ENCODE measurements at regions not wholly inside any gene's neighbourhood (a gene's known extent, or its start where the extent isn't known, plus 50 kb on each side); places are given as distances from the start of the nearest gene placed in this dataset.

DNA sequence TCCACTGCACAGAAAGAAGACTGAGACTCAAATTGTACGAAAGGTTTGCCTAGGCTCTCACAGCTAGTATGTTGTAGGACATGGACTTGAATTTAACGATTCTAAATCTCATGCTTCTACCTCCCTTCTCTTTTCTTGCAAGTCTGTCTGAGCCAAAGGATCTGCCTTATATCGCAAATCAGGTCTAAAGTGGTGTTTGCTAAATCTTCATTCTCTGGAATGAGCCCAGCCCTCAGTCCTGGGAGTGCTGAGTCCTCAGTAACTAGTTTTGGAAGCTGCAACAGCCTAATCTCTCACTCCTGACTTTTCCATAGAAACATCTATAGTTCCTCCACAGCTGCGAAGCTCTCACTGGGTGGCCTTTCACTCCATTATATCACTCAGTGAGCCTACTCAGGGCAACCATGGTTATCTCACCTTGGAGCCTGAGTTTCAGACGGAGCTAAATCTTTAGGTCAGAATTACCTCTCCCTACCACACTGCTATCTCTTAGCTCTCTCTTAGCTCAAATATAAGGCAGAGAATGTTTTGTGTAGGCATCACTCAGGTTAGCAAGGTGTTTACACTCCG lies 575.5 kb upstream of the C16orf82 start:
- H3K27me3 ChIP-seq (ENCODE audit: control insufficient read depth in 2 of 2, insufficient read depth in 2 of 2, low read length in 2 of 2), result no peaks in the 10 kb centered on the region
- no peaks in the 10 kb centered on the region for H3K79me2 ChIP-seq (ENCODE audit: control insufficient read depth, insufficient read depth, low read length)
- H3K9me3 ChIP-seq (replicated peaks; ENCODE audit: control insufficient read depth, insufficient read depth, low read depth, low read length), result no peaks in the 10 kb centered on the region
- no peaks in the 10 kb centered on the region for H3K4me1 ChIP-seq (replicated peaks in 1 of 2; ENCODE audit: control insufficient read depth in 2 of 2, insufficient read depth in 2 of 2, low read length in 2 of 2)
- CTCF ChIA-PET (ENCODE audit: low intra/inter-chr PET ratio), result no interaction called here
- no peaks in the 10 kb centered on the region for H3K9me1 ChIP-seq (ENCODE audit: control insufficient read depth, insufficient read depth, low read length)
- DNase-seq (ENCODE audit: extremely low read depth in 1 of 4, low spot score in 3 of 4) (no peak), ATAC-seq (no peak), FAIRE-seq (no peak)
- intact Hi-C loops (cut with micrococcal nuclease), result no loop called here
- in situ Hi-C loops (cut with MboI), result no loop called here
- no peak overlapping the region for H2AFZ ChIP-seq (ENCODE audit: low read depth, low read length)
- no peaks in the 10 kb centered on the region for H3K36me3 ChIP-seq (ENCODE audit: control insufficient read depth, insufficient read depth, low read length)
- no peaks in the 10 kb centered on the region for H4K20me1 ChIP-seq (replicated peaks; ENCODE audit: control insufficient read depth, insufficient read depth, low read length)
- H3K9ac ChIP-seq (ENCODE audit: insufficient read depth in 1 of 2, low read depth in 2 of 2, low read length in 2 of 2), result no peak overlapping the region
- TF ChIP-seq C11orf30 (IDR thresholded peaks at IDR 0.05; ENCODE audit: low read depth), result no peak
- TF ChIP-seq FOXP1 (CRISPR knock-in tag; IDR thresholded peaks at IDR 0.05), result no peak
- TF ChIP-seq, protein P1, sequence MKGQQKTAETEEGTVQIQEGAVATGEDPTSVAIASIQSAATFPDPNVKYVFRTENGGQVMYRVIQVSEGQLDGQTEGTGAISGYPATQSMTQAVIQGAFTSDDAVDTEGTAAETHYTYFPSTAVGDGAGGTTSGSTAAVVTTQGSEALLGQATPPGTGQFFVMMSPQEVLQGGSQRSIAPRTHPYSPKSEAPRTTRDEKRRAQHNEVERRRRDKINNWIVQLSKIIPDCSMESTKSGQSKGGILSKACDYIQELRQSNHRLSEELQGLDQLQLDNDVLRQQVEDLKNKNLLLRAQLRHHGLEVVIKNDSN (CRISPR knock-in tag; IDR thresholded peaks at IDR 0.05), result no peak
- TF ChIP-seq RNF2 (IDR thresholded peaks at IDR 0.05), result no peak
- no peak for TF ChIP-seq ZFPM2 (CRISPR knock-in tag; IDR thresholded peaks at IDR 0.05)
- no peak for TF ChIP-seq PURB (CRISPR knock-in tag; IDR thresholded peaks at IDR 0.05; ENCODE audit: low read depth)
- no peak overlapping the region for H3K27ac ChIP-seq (ENCODE audit: extremely low read depth, low read depth, low read length)
- POLR2A ChIA-PET, result interaction anchor here (0.8 kb wide), 1 partner anchor 14 kb away, joined by 3 read pairs; no protein-coding TSS in a partner anchor
- H3K4me2 ChIP-seq (ENCODE audit: insufficient read depth, low read length), result no peak overlapping the region
- no TSS peak for BruUV-seq (replicated peaks)
- WGBS (ENCODE audit: insufficient coverage, low coverage, missing lambda C conversion rate), result 0% methylated on average over 6 of the region's 6 CpGs
- H3K4me3 ChIP-seq, result no peak overlapping the region

DNA sequence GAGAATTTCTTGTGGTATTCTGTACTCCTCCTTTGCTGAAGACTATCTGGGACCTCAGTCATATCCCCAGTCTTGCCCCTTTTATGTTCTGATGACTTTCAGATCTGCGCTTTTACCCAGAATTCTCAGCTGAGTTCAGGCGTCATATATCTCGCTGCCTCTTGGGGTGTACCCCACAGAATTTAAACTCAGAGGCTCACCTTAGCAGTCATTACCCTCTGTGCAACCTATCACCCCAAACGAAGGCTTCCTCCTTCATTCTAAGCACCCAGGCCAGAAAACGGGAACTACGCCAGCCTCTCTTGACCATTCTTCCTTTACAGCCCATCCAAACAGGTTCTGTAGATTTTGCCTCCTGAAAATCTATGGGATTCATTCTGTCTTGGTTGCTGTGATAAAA lies 574.8 kb upstream of the C16orf82 start:
- ATAC-seq, result no peak
- no peak overlapping the region for H3K9ac ChIP-seq (ENCODE audit: insufficient read depth in 1 of 2, low read depth in 2 of 2, low read length in 2 of 2)
- no peaks in the 10 kb centered on the region for H3K79me2 ChIP-seq (ENCODE audit: control insufficient read depth, insufficient read depth, low read length)
- under 1% methylated on average over 6 of the region's 6 CpGs for WGBS (ENCODE audit: insufficient coverage, low coverage, missing lambda C conversion rate)
- H3K4me1 ChIP-seq (replicated peaks in 1 of 2; ENCODE audit: control insufficient read depth in 2 of 2, insufficient read depth in 2 of 2, low read length in 2 of 2), result no peaks in the 10 kb centered on the region
- in situ Hi-C loops (cut with MboI) (no loop called here), intact Hi-C loops (cut with micrococcal nuclease) (no loop called here)
- H3K9me3 ChIP-seq (replicated peaks; ENCODE audit: control insufficient read depth, insufficient read depth, low read depth, low read length), result no peaks in the 10 kb centered on the region
- no peak overlapping the region for H2AFZ ChIP-seq (ENCODE audit: low read depth, low read length)
- H3K36me3 ChIP-seq (ENCODE audit: control insufficient read depth, insufficient read depth, low read length), result no peaks in the 10 kb centered on the region
- H3K4me2 ChIP-seq (ENCODE audit: insufficient read depth, low read length), result no peak overlapping the region
- POLR2A ChIA-PET, result no interaction called here
- no peak for FAIRE-seq
- no peak overlapping the region for H3K4me3 ChIP-seq
- CTCF ChIA-PET (ENCODE audit: low intra/inter-chr PET ratio), result no interaction called here
- no peaks in the 10 kb centered on the region for H3K9me1 ChIP-seq (ENCODE audit: control insufficient read depth, insufficient read depth, low read length)
- no peaks in the 10 kb centered on the region for H4K20me1 ChIP-seq (replicated peaks; ENCODE audit: control insufficient read depth, insufficient read depth, low read length)
- H3K27ac ChIP-seq (ENCODE audit: extremely low read depth, low read depth, low read length), result no peak overlapping the region
- BruUV-seq (replicated peaks), result no TSS peak
- no peaks in the 10 kb centered on the region for H3K27me3 ChIP-seq (ENCODE audit: control insufficient read depth in 2 of 2, insufficient read depth in 2 of 2, low read length in 2 of 2)
- no peak for DNase-seq (ENCODE audit: extremely low read depth in 1 of 4, low spot score in 3 of 4)
- no peak for TF ChIP-seq SNRNP70 (optimal IDR thresholded peaks at IDR 0.05; ENCODE audit: low read depth, low read length)
- no peak for TF ChIP-seq IRF2 (CRISPR knock-in tag; IDR thresholded peaks at IDR 0.05)
- TF ChIP-seq, protein P2, sequence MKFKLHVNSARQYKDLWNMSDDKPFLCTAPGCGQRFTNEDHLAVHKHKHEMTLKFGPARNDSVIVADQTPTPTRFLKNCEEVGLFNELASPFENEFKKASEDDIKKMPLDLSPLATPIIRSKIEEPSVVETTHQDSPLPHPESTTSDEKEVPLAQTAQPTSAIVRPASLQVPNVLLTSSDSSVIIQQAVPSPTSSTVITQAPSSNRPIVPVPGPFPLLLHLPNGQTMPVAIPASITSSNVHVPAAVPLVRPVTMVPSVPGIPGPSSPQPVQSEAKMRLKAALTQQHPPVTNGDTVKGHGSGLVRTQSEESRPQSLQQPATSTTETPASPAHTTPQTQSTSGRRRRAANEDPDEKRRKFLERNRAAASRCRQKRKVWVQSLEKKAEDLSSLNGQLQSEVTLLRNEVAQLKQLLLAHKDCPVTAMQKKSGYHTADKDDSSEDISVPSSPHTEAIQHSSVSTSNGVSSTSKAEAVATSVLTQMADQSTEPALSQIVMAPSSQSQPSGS (CRISPR knock-in tag; IDR thresholded peaks at IDR 0.05), result no peak
- TF ChIP-seq POLR2AphosphoS5 (IDR thresholded peaks at IDR 0.05; ENCODE audit: control insufficient read depth, insufficient read depth, low read depth, low read length), result no peak
- no peak for TF ChIP-seq DIDO1 (tag; IDR thresholded peaks at IDR 0.05; ENCODE audit: low read depth)
- TF ChIP-seq, protein P3, sequence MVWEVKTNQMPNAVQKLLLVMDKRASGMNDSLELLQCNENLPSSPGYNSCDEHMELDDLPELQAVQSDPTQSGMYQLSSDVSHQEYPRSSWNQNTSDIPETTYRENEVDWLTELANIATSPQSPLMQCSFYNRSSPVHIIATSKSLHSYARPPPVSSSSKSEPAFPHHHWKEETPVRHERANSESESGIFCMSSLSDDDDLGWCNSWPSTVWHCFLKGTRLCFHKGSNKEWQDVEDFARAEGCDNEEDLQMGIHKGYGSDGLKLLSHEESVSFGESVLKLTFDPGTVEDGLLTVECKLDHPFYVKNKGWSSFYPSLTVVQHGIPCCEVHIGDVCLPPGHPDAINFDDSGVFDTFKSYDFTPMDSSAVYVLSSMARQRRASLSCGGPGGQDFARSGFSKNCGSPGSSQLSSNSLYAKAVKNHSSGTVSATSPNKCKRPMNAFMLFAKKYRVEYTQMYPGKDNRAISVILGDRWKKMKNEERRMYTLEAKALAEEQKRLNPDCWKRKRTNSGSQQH (CRISPR knock-in tag; IDR thresholded peaks at IDR 0.05), result no peak
- no peak for TF ChIP-seq HDAC3 (IDR thresholded peaks at IDR 0.05; ENCODE audit: borderline replicate concordance, partially characterized antibody)
- no peak for TF ChIP-seq BHLHE40 (IDR thresholded peaks at IDR 0.05; ENCODE audit: low read length)
